HCT116 (cell line): ENCODE measurements at regions not wholly inside any gene's neighbourhood (a gene's known extent, or its start where the extent isn't known, plus 50 kb on each side); places are given as distances from the start of the nearest gene placed in this dataset.

Experiments
- ATAC-seq: fragments of 200-7000 bp; cut with Tn5 transposase; 2 replicates; pipeline ENCODE4 v1.9.1; 2020; ENCODE audit warnings: mild to moderate bottlenecking, moderate library complexity
- BruUV-seq: library from RNA; stranded (reverse); fragments of 400-500 nt; replicated peaks from 2 replicates; lab custom pipeline; 2021; lab: Mats Ljungman, UMichigan
- CTCF ChIA-PET: fragments of 300-600 bp; sonication (Branson Sonifier 250); formaldehyde crosslinking; loops from one replicate; lab custom pipeline; 2021; ENCODE audit warnings: antibody characterized with exemption; lab: Charles Lee
- POLR2A ChIA-PET: fragments of 300-600, 350-600 bp; sonication (Branson Sonifier 250); formaldehyde crosslinking; loops from one replicate; lab custom pipeline; 2021; ENCODE audit warnings: antibody characterized with exemption; lab: Charles Lee
- RAD21 ChIA-PET, 2 experiments: fragments of 300-600 bp; sonication (Branson Sonifier 250); formaldehyde crosslinking; loops; one replicate each; lab custom pipeline; 2023; ENCODE audit warnings: low total read pairs in 2 of 2; ENCODE audit not compliant: uncharacterized antibody in 2 of 2, unreplicated experiment in 2 of 2, low non-redundant PET in 1 of 2; lab: Charles Lee
- DNase-seq: peaks from one replicate; pipeline ENCODE4 v3.0.0-alpha.2; 2010; ENCODE audit warnings: low read depth, low spot score
- H2AFZ ChIP-seq: fragments of 200-600 bp; shearing (Covaris generic), sonication (generic); 2 replicates; pipeline ENCODE4 v1.6.1; 2017; ENCODE audit warnings: low read depth, mixed run types, mixed read lengths, antibody characterized with exemption, low read length; ENCODE audit not compliant: poor library complexity, severe bottlenecking
- H3K27ac ChIP-seq: 2 replicates; pipeline ENCODE4 v1.5.1; 2012; ENCODE audit warnings: low read depth, low read length
- H3K27me3 ChIP-seq: fragments of 200-600 bp; sonication (generic); 2 replicates; pipeline ENCODE4 v1.6.1; 2016; ENCODE audit warnings: mixed run types, low read length, mixed read lengths; ENCODE audit not compliant: insufficient read depth
- H3K36me3 ChIP-seq, 2 experiments: fragments of 200-500 bp in 1 of 2; fragments of 200-600 bp in 1 of 2; sonication (Bioruptor generic) in 1 of 2; sonication (generic) in 1 of 2; 2 replicates each; pipeline versions ENCODE4 v1.5.1 to v1.6.1; 2014 to 2016; ENCODE audit warnings: low read length in 2 of 2, inconsistent platforms in 1 of 2, mixed read lengths in 1 of 2, mixed run types in 1 of 2; ENCODE audit not compliant: insufficient read depth in 2 of 2, control insufficient read depth in 1 of 2
- H3K4me1 ChIP-seq, 2 experiments: fragments of 200-600 bp in 1 of 2; sonication (generic) in 1 of 2; 2 replicates each; pipeline versions ENCODE4 v1.5.1 to v1.6.1; 2012 to 2017; ENCODE audit warnings: low read length in 2 of 2, inconsistent platforms in 1 of 2, mild to moderate bottlenecking in 1 of 2, mixed read lengths in 1 of 2, mixed run types in 1 of 2, moderate library complexity in 1 of 2; ENCODE audit not compliant: insufficient read depth in 2 of 2, control insufficient read depth in 1 of 2
- H3K4me2 ChIP-seq: fragments of 200-600 bp; sonication (generic); 2 replicates; pipeline ENCODE4 v1.6.1; 2017; ENCODE audit warnings: mixed run types, low read length, mixed read lengths
- H3K4me3 ChIP-seq, 2 experiments: fragments of 200-600 bp in 1 of 2; sonication (generic) in 1 of 2; replicated peaks in 1 of 2; 2 replicates each; pipeline ENCODE4 v1.5.1; 2011 to 2016; ENCODE audit warnings: low read length in 2 of 2, control low read depth in 1 of 2, low read depth in 1 of 2, mild to moderate bottlenecking in 1 of 2, mixed read lengths in 1 of 2, mixed run types in 1 of 2
- H3K79me2 ChIP-seq: fragments of 200-600 bp; sonication (generic); 2 replicates; pipeline ENCODE4 v1.6.1; 2017; ENCODE audit warnings: mild to moderate bottlenecking, mixed run types, low read length, moderate library complexity, mixed read lengths; ENCODE audit not compliant: insufficient read depth
- H3K9ac ChIP-seq: fragments of 200-600 bp; sonication (generic); 2 replicates; pipeline ENCODE4 v1.6.1; 2016; ENCODE audit warnings: low read length, mixed read lengths
- H3K9me2 ChIP-seq: fragments of 200-600 bp; sonication (generic), shearing (Covaris generic); 2 replicates; pipeline ENCODE4 v1.6.1; 2017; ENCODE audit warnings: mixed run types, mild to moderate bottlenecking, moderate library complexity; ENCODE audit not compliant: insufficient read depth
- H3K9me3 ChIP-seq, 2 experiments: fragments of 200-500 bp in 1 of 2; fragments of 200-600 bp in 1 of 2; sonication (Bioruptor generic) in 1 of 2; sonication (generic) in 1 of 2; 2 replicates each; pipeline ENCODE4 v1.6.1; 2014 to 2017; ENCODE audit warnings: low read length in 2 of 2, mixed read lengths in 2 of 2, inconsistent platforms in 1 of 2, low read depth in 1 of 2, mild to moderate bottlenecking in 1 of 2, mixed run types in 1 of 2, moderate library complexity in 1 of 2; ENCODE audit not compliant: control insufficient read depth in 1 of 2, insufficient read depth in 1 of 2
- H4K20me1 ChIP-seq: fragments of 200-600 bp; sonication (generic), shearing (Covaris generic); 2 replicates; pipeline ENCODE4 v1.6.1; 2017; ENCODE audit warnings: mixed run types, mild to moderate bottlenecking, moderate library complexity; ENCODE audit not compliant: insufficient read depth
- CBX3 ChIP-seq: IDR thresholded peaks from 2 replicates; pipeline ENCODE4 v1.6.1; 2012; ENCODE audit warnings: low read depth
- ELF1 ChIP-seq: IDR thresholded peaks from 2 replicates; pipeline ENCODE4 v1.6.1; 2012; ENCODE audit warnings: low read depth, borderline replicate concordance
- EZH2 ChIP-seq: fragments of 200-600 bp; sonication (generic); IDR thresholded peaks from 2 replicates; pipeline ENCODE4 v1.6.1; 2017; ENCODE audit warnings: antibody characterized with exemption, mixed run types
- FOSL1 ChIP-seq: IDR thresholded peaks from 2 replicates; pipeline ENCODE4 v1.6.1; 2012; ENCODE audit warnings: low read depth
- JUND ChIP-seq: IDR thresholded peaks from 2 replicates; pipeline ENCODE4 v1.6.1; 2012
- POLR2A ChIP-seq: IDR thresholded peaks from 2 replicates; pipeline ENCODE4 v1.7.0; 2011; ENCODE audit warnings: borderline replicate concordance; ENCODE audit not compliant: insufficient read depth, insufficient read length; ENCODE audit errors: extremely low read depth
- POLR2AphosphoS5 ChIP-seq: IDR thresholded peaks from 2 replicates; pipeline ENCODE4 v1.6.1; 2011; ENCODE audit warnings: mild to moderate bottlenecking, low read depth, low read length, moderate library complexity
- SIN3A ChIP-seq: IDR thresholded peaks from 2 replicates; pipeline ENCODE4 v1.6.1; 2012; ENCODE audit warnings: low read depth
- SP1 ChIP-seq: IDR thresholded peaks from 2 replicates; pipeline ENCODE4 v1.6.1; 2012; ENCODE audit warnings: low read depth
- SRF ChIP-seq: IDR thresholded peaks from 2 replicates; pipeline ENCODE4 v1.6.1; 2012; ENCODE audit warnings: low read depth
- TCF7L2 ChIP-seq: IDR thresholded peaks from 2 replicates; pipeline ENCODE4 v1.7.0; 2011; ENCODE audit warnings: borderline replicate concordance, inconsistent platforms; ENCODE audit not compliant: insufficient read depth, insufficient read length; ENCODE audit errors: extremely low read depth
- YY1 ChIP-seq: IDR thresholded peaks from 2 replicates; pipeline ENCODE4 v1.6.1; 2011; ENCODE audit warnings: low read length, low read depth, moderate library complexity, mild to moderate bottlenecking; ENCODE audit not compliant: insufficient replicate concordance; ENCODE audit errors: extremely low read depth
- ZNF274 ChIP-seq: fragments of 200-500 bp; sonication (Bioruptor generic); IDR thresholded peaks from 2 replicates; pipeline ENCODE4 v1.6.1; 2014; ENCODE audit warnings: mild to moderate bottlenecking, low read depth, low read length, inconsistent platforms
- intact Hi-C: fragments of 100-400 bp; cut with micrococcal nuclease; formaldehyde crosslinking; loops from 2 replicates; pipeline ENCODE4 v1.10.0; 2022
- TF ChIP-seq, protein P1 (sequence below): IDR thresholded peaks from 2 replicates; pipeline ENCODE4 v1.6.1; 2012

GRCh38 chr2:80748592-80748991 lies 444.0 kb upstream of the LRRTM1 start:
- no peak overlapping the region for H2AFZ ChIP-seq
- peaks cover 0 to 4% of the 10 kb centered on the region in 2 experiments; a peak in 1 of 4 replicates for H3K9me3 ChIP-seq
- CTCF ChIA-PET: no interaction called here
- BruUV-seq: no TSS peak
- POLR2A ChIA-PET: no interaction called here
- no peak overlapping the region for H3K4me2 ChIP-seq
- ATAC-seq (no peak), DNase-seq (no peak)
- H3K9me2 ChIP-seq: no peaks in the 10 kb centered on the region
- H3K79me2 ChIP-seq: no peaks in the 10 kb centered on the region
- H3K27ac ChIP-seq: no peak overlapping the region
- TF ChIP-seq JUND (no peak), SRF (no peak), ZNF274 (no peak), SIN3A (no peak), CBX3 (no peak)
- no peak overlapping the region for H3K4me3 ChIP-seq
- H3K9ac ChIP-seq: no peak overlapping the region
- intact Hi-C loops: no loop called here
- RAD21 ChIA-PET: no interaction called here
- H3K27me3 ChIP-seq: no peaks in the 10 kb centered on the region
- no peaks in the 10 kb centered on the region for H3K4me1 ChIP-seq
- no peaks in the 10 kb centered on the region for H4K20me1 ChIP-seq
- no peaks in the 10 kb centered on the region for H3K36me3 ChIP-seq

GRCh38 chr2:80737047-80737446 lies 432.5 kb upstream of the LRRTM1 start:
- H3K4me1 ChIP-seq: no peaks in the 10 kb centered on the region

More at GRCh38 chr2:80737047-80737446, 432.5 kb upstream of the LRRTM1 start:
- Histone ChIP-seq H3K9me2 (no peaks in the 10 kb centered on the region), H2AFZ (no peak overlapping the region), H3K9me3 (peaks cover 0 to 3% of the 10 kb centered on the region in 2 experiments; a peak in 1 of 4 replicates), H3K36me3 (no peaks in the 10 kb centered on the region), H3K4me3 (no peak overlapping the region), H3K27ac (no peak overlapping the region), H3K4me2 (no peak overlapping the region), H4K20me1 (no peaks in the 10 kb centered on the region), H3K27me3 (no peaks in the 10 kb centered on the region), H3K79me2 (no peaks in the 10 kb centered on the region), H3K9ac (no peak overlapping the region)
- CTCF ChIA-PET: no interaction called here
- intact Hi-C loops: no loop called here
- BruUV-seq: no TSS peak
- POLR2A ChIA-PET: no interaction called here
- ATAC-seq (no peak), DNase-seq (no peak)
- TF ChIP-seq YY1 (no peak), SRF (no peak), CBX3 (no peak), ZNF274 (no peak), EZH2 (no peak), ELF1 (no peak), POLR2AphosphoS5 (no peak), TCF7L2 (no peak), FOSL1 (no peak), SP1 (no peak), JUND (no peak), POLR2A (no peak)
- TF ChIP-seq, protein P1, sequence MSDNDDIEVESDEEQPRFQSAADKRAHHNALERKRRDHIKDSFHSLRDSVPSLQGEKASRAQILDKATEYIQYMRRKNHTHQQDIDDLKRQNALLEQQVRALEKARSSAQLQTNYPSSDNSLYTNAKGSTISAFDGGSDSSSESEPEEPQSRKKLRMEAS: no peak
- RAD21 ChIA-PET: no interaction called here
